ENCODE measurements at regions not wholly inside any gene's neighbourhood (a gene's known extent, or its start where the extent isn't known, plus 50 kb on each side); places are given as distances from the start of the nearest gene placed in this dataset.

DNA sequence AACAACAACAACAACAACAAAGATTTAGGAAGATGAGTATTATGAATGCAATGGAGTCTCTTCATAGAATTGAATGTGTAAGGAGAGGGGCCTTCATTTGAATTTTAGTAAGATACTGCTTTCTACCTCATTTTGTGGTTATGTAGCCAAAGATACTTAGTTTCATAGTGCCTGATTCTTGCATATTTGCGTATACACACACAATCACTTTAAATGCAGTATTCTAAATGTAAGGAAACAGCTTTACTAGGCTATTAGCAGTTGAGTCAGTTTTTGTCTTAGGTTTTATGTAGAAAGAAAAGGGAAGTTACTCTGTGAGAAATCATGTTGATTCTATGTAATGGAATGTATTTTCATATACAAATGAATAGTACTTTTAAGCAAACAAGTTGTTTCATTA lies 80.5 kb downstream of the HAUS1 start:
- Histone ChIP-seq H3K36me3 (ENCODE audit: insufficient read depth, low read length) (no peaks in the 10 kb centered on the region), H3K9ac (ENCODE audit: low read length) (no peak overlapping the region), H3K4me2 (ENCODE audit: low read length) (no peak overlapping the region), H4K20me1 (ENCODE audit: insufficient read depth) (no peaks in the 10 kb centered on the region), H3F3A (ENCODE audit: insufficient read depth, low read length, poor library complexity, severe bottlenecking) (no peaks in the 10 kb centered on the region), H3K9me2 (ENCODE audit: insufficient read depth, low read length) (no peaks in the 10 kb centered on the region), H2AFZ (ENCODE audit: low read depth, low read length) (no peak overlapping the region), H3K27ac (ENCODE audit: low read length) (no peak overlapping the region), H3K9me3 (ENCODE audit: low read length) (no peaks in the 10 kb centered on the region), H3K4me3 (ENCODE audit: low read length) (no peak overlapping the region), H3K79me2 (replicated peaks; ENCODE audit: insufficient read depth, low read length) (peaks cover 15% of the 10 kb centered on the region), H3K27me3 (ENCODE audit: insufficient read depth, low read depth, low read length) (no peaks in the 10 kb centered on the region)
- TF ChIP-seq, protein P1, sequence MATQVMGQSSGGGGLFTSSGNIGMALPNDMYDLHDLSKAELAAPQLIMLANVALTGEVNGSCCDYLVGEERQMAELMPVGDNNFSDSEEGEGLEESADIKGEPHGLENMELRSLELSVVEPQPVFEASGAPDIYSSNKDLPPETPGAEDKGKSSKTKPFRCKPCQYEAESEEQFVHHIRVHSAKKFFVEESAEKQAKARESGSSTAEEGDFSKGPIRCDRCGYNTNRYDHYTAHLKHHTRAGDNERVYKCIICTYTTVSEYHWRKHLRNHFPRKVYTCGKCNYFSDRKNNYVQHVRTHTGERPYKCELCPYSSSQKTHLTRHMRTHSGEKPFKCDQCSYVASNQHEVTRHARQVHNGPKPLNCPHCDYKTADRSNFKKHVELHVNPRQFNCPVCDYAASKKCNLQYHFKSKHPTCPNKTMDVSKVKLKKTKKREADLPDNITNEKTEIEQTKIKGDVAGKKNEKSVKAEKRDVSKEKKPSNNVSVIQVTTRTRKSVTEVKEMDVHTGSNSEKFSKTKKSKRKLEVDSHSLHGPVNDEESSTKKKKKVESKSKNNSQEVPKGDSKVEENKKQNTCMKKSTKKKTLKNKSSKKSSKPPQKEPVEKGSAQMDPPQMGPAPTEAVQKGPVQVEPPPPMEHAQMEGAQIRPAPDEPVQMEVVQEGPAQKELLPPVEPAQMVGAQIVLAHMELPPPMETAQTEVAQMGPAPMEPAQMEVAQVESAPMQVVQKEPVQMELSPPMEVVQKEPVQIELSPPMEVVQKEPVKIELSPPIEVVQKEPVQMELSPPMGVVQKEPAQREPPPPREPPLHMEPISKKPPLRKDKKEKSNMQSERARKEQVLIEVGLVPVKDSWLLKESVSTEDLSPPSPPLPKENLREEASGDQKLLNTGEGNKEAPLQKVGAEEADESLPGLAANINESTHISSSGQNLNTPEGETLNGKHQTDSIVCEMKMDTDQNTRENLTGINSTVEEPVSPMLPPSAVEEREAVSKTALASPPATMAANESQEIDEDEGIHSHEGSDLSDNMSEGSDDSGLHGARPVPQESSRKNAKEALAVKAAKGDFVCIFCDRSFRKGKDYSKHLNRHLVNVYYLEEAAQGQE (IDR thresholded peaks at IDR 0.05; ENCODE audit: borderline replicate concordance), result no peak

DNA sequence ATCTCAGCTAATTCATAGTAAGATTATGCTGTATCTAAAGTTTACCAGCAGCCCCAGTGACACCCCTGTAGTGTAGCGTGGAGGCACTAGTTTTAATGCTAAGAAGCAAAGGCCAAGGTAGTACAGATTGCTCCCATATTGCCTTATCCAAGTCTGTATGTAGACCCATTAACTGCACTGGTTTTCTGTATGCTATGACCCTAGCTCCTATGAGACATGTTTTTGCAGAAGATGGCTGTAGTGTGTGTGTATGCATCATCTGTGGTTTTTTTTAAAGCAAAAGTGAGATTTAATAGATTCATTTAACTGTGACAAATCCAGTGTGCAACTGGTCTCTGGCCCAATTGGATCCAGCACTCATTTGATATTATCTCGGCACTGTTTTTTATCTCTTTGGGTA lies 86.5 kb downstream of the HAUS1 start:
- TF ChIP-seq MXI1 (conservative IDR thresholded peaks at IDR 0.05; ENCODE audit: poor library complexity, severe bottlenecking) (no peak), SMC3 (conservative IDR thresholded peaks at IDR 0.05; ENCODE audit: poor library complexity) (no peak), EZH2 (IDR thresholded peaks at IDR 0.05; ENCODE audit: borderline replicate concordance, insufficient read depth, low read length, poor library complexity, severe bottlenecking) (no peak), RAD21 (conservative IDR thresholded peaks at IDR 0.05) (no peak), EP300 (conservative IDR thresholded peaks at IDR 0.05; ENCODE audit: poor library complexity, severe bottlenecking) (no peak), TAF1 (IDR thresholded peaks at IDR 0.05; ENCODE audit: low read depth) (no peak), POLR2AphosphoS5 (IDR thresholded peaks at IDR 0.05) (no peak)
- TF ChIP-seq, protein P2, sequence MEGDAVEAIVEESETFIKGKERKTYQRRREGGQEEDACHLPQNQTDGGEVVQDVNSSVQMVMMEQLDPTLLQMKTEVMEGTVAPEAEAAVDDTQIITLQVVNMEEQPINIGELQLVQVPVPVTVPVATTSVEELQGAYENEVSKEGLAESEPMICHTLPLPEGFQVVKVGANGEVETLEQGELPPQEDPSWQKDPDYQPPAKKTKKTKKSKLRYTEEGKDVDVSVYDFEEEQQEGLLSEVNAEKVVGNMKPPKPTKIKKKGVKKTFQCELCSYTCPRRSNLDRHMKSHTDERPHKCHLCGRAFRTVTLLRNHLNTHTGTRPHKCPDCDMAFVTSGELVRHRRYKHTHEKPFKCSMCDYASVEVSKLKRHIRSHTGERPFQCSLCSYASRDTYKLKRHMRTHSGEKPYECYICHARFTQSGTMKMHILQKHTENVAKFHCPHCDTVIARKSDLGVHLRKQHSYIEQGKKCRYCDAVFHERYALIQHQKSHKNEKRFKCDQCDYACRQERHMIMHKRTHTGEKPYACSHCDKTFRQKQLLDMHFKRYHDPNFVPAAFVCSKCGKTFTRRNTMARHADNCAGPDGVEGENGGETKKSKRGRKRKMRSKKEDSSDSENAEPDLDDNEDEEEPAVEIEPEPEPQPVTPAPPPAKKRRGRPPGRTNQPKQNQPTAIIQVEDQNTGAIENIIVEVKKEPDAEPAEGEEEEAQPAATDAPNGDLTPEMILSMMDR (IDR thresholded peaks at IDR 0.05; ENCODE audit: poor library complexity, severe bottlenecking), result no peak
- TF ChIP-seq, protein P1 (IDR thresholded peaks at IDR 0.05; ENCODE audit: borderline replicate concordance), result no peak
- H3K27ac ChIP-seq (ENCODE audit: low read length), result no peak overlapping the region

More for the DNA sequence above, 86.5 kb downstream of the HAUS1 start:
- no peaks in the 10 kb centered on the region for H3K9me2 ChIP-seq (ENCODE audit: insufficient read depth, low read length)
- no peaks in the 10 kb centered on the region for H3K27me3 ChIP-seq (ENCODE audit: insufficient read depth, low read depth, low read length)
- H3K79me2 ChIP-seq (replicated peaks; ENCODE audit: insufficient read depth, low read length), result no peaks in the 10 kb centered on the region
- H2AFZ ChIP-seq (ENCODE audit: low read depth, low read length), result no peak overlapping the region
- H3K36me3 ChIP-seq (ENCODE audit: insufficient read depth, low read length), result no peaks in the 10 kb centered on the region
- no peak overlapping the region for H3K4me2 ChIP-seq (ENCODE audit: low read length)
- no peaks in the 10 kb centered on the region for H4K20me1 ChIP-seq (ENCODE audit: insufficient read depth)
- H3K9ac ChIP-seq (ENCODE audit: low read length), result no peak overlapping the region
- no peak overlapping the region for H3K4me3 ChIP-seq (ENCODE audit: low read length)
- no peaks in the 10 kb centered on the region for H3K9me3 ChIP-seq (ENCODE audit: low read length)
- H3F3A ChIP-seq (ENCODE audit: insufficient read depth, low read length, poor library complexity, severe bottlenecking), result no peaks in the 10 kb centered on the region

Measured in neural cell (in vitro differentiated cells).